ENCODE measurements at regions not wholly inside any gene's neighbourhood (a gene's known extent, or its start where the extent isn't known, plus 50 kb on each side); places are given as distances from the start of the nearest gene placed in this dataset.

DNA sequence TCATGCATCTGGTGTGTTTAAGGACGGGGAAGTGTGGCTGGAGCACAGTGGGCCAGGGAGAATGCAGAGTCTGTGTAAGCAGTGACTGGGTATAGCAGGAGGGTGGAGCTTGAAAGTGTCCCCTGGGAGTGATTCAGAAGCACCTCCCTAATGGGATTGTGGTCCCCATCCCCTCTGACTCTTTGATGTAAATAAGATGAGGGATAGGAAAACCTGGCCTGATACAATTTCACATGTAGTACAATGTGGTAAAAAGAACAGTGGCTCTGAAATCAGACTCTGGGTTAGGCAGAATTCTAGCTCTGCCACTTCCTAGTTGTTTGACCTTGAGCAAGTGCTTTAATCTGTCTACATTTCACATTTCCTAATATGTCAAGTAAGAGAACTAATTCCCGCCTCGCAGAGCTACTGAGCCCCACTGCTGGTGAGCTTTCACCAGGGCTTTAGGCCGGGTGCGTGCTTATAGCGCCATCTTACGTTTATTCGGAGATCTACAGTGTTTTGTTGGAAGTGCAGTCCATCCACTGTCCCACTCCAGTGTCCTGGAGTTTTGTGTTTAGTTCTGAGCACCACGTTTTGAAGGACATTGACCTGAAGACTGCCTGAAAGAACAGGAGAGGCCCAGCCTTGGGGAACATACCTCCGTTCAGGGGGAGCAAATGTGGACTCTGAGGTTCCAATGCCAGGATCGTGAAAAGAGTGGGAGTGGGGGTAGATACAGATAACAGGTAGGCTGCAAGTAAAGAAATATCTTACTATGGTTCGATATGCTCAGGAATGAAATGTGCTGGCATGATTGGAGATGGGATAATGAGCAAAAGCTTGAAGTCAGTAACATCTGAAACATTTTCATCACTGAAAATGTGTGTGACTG lies 51.2 kb upstream of the TESK1 start:
- DNase-seq (ENCODE audit: extremely low read depth, low read depth): peak; percentile 57

DNA sequence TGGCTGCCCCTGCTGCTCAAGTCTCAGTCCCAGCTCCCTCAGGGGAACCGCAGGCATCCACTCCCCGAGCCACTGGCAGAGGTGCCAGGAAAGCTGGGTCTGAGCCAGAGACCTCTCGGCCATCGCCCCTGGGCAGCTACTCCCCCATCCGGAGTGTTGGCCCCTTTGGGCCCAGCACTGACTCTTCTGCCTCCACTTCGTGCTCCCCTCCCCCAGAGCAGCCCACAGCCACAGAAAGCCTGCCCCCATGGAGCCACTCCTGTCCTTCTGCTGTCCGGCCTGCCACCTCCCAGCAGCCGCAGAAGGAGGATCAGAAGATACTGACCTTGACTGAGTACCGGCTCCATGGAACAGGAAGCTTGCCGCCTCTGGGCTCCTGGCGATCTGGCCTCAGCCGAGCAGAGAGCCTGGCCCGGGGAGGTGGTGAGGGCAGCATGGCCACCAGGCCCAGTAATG lies 49.8 kb upstream of the TESK1 start:
- TF ChIP-seq, protein P1, sequence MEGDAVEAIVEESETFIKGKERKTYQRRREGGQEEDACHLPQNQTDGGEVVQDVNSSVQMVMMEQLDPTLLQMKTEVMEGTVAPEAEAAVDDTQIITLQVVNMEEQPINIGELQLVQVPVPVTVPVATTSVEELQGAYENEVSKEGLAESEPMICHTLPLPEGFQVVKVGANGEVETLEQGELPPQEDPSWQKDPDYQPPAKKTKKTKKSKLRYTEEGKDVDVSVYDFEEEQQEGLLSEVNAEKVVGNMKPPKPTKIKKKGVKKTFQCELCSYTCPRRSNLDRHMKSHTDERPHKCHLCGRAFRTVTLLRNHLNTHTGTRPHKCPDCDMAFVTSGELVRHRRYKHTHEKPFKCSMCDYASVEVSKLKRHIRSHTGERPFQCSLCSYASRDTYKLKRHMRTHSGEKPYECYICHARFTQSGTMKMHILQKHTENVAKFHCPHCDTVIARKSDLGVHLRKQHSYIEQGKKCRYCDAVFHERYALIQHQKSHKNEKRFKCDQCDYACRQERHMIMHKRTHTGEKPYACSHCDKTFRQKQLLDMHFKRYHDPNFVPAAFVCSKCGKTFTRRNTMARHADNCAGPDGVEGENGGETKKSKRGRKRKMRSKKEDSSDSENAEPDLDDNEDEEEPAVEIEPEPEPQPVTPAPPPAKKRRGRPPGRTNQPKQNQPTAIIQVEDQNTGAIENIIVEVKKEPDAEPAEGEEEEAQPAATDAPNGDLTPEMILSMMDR (IDR thresholded peaks at IDR 0.05; ENCODE audit: low read depth, low read length): no peak
- no peak for DNase-seq (ENCODE audit: extremely low read depth, low read depth)

More for the DNA sequence above, 51.2 kb upstream of the TESK1 start:
- TF ChIP-seq, protein P1 (IDR thresholded peaks at IDR 0.05; ENCODE audit: low read depth, low read length): peak; percentile 81
